Uterus (tissue), 3 donors: ENCODE measurements at regions not wholly inside any gene's neighbourhood (a gene's known extent, or its start where the extent isn't known, plus 50 kb on each side); places are given as distances from the start of the nearest gene placed in this dataset.

ENCODE experiments used
- DNase-seq, 2 donors: peaks; one replicate each; pipeline ENCODE4 v3.0.0-alpha.2; 2019 to 2020
- H3K27ac ChIP-seq, 2 donors: fragments of 200-600 bp; sonication (generic); 1 replicate in 1 of 2; 2 replicates in 1 of 2; pipeline ENCODE4 v1.5.1; 2016 to 2018
- H3K27me3 ChIP-seq, 2 donors: fragments of 200-600 bp; sonication (generic); one replicate each; pipeline ENCODE4 v1.5.1; 2018 to 2019; ENCODE audit warnings: control low read depth in 1 of 2
- H3K36me3 ChIP-seq, 2 donors: fragments of 200-600 bp; sonication (generic); one replicate each; pipeline ENCODE4 v1.5.1; 2019; ENCODE audit warnings: control low read depth in 1 of 2
- H3K4me1 ChIP-seq, 2 donors: fragments of 200-600 bp; sonication (generic); one replicate each; pipeline ENCODE4 v1.5.1; 2018 to 2019; ENCODE audit warnings: control low read depth in 1 of 2
- H3K4me3 ChIP-seq, 2 donors: fragments of 200-600 bp; sonication (generic); 1 replicate in 1 of 2; 2 replicates in 1 of 2; pipeline ENCODE4 v1.5.1; 2018 to 2019; ENCODE audit warnings: mild to moderate bottlenecking in 1 of 2
- H3K9me3 ChIP-seq, 2 donors: fragments of 200-600 bp; sonication (generic); one replicate each; pipeline ENCODE4 v1.5.1; 2019; ENCODE audit warnings: control low read depth in 1 of 2
- POLR2A ChIP-seq, 2 donors: fragments of 450-650 bp; IDR thresholded peaks; one replicate each; pipeline ENCODE4 v1.6.1; 2016; ENCODE audit warnings: antibody characterized with exemption in 2 of 2, mild to moderate bottlenecking in 1 of 2, moderate library complexity in 1 of 2
- intact Hi-C: fragments of 100-400 bp; cut with DNase I; formaldehyde crosslinking; loops from one replicate; pipeline ENCODE4 v1.15.1; 2023; ENCODE audit warnings: low total_unique reads
- TF ChIP-seq, protein P1 (sequence below), 4 experiments: fragments of 200-600 bp in 2 of 4; fragments of 450-650 bp in 2 of 4; sonication (generic) in 2 of 4; IDR thresholded peaks; one replicate each; pipeline ENCODE4 v1.5.1; 2016 to 2019; ENCODE audit warnings: antibody characterized with exemption in 4 of 4, mild to moderate bottlenecking in 2 of 4, moderate library complexity in 1 of 4
- donor health status: DM: yes; HTN: yes; CAD: no.

DNA sequence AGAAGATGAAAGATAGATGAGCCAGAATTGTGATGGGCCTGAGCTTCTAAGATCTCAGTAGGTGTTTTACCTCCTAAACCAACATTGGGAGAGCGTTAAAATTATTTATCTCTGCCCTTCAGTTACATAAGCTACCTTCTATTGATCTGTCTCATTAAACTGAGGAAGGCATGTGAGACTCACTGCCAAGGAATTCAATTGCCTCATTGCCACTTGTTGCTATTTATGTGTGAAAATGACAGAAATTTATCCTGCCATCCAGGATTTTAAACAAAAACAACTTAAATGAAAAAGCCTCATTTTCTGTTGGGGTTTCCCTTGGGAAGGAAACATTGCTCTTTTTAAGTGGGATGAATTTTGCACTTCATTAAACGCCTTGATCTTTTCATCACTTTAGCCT lies 78.7 kb upstream of the RUNX1 start:
- Histone ChIP-seq H3K9me3 (no peaks in the 10 kb centered on the region), H3K36me3 (no peaks in the 10 kb centered on the region), H3K4me3 (no peak overlapping the region), H3K27ac (no peak overlapping the region), H3K4me1 (no peaks in the 10 kb centered on the region), H3K27me3 (no peaks in the 10 kb centered on the region)
- DNase-seq, result no peak
- TF ChIP-seq POLR2A (IDR thresholded peaks at IDR 0.05), result no peak
- TF ChIP-seq, protein P1, sequence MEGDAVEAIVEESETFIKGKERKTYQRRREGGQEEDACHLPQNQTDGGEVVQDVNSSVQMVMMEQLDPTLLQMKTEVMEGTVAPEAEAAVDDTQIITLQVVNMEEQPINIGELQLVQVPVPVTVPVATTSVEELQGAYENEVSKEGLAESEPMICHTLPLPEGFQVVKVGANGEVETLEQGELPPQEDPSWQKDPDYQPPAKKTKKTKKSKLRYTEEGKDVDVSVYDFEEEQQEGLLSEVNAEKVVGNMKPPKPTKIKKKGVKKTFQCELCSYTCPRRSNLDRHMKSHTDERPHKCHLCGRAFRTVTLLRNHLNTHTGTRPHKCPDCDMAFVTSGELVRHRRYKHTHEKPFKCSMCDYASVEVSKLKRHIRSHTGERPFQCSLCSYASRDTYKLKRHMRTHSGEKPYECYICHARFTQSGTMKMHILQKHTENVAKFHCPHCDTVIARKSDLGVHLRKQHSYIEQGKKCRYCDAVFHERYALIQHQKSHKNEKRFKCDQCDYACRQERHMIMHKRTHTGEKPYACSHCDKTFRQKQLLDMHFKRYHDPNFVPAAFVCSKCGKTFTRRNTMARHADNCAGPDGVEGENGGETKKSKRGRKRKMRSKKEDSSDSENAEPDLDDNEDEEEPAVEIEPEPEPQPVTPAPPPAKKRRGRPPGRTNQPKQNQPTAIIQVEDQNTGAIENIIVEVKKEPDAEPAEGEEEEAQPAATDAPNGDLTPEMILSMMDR (IDR thresholded peaks at IDR 0.05), result no peak
- intact Hi-C loops, result no loop called here

- Histone ChIP-seq H3K4me1 (no peaks in the 10 kb centered on the region), H3K9me3 (no peaks in the 10 kb centered on the region), H3K36me3 (no peaks in the 10 kb centered on the region), H3K4me3 (no peak overlapping the region), H3K27me3 (no peaks in the 10 kb centered on the region), H3K27ac (no peak overlapping the region)
- intact Hi-C loops, result no loop called here
- TF ChIP-seq, protein P1 (IDR thresholded peaks at IDR 0.05), result no peak
- no peak for TF ChIP-seq POLR2A (IDR thresholded peaks at IDR 0.05)
- no peak for DNase-seq
These were observed 77.9 kb upstream of the RUNX1 start for GRCh38 chr21:35127026-35127425.

- intact Hi-C loops, result no loop called here
- no peak overlapping the region for H3K4me3 ChIP-seq
- no peaks in the 10 kb centered on the region for H3K36me3 ChIP-seq
- no peak overlapping the region for H3K27ac ChIP-seq
- no peaks in the 10 kb centered on the region for H3K27me3 ChIP-seq
- no peaks in the 10 kb centered on the region for H3K4me1 ChIP-seq
- H3K9me3 ChIP-seq, result no peaks in the 10 kb centered on the region
- DNase-seq, result no peak
- TF ChIP-seq, protein P1 (IDR thresholded peaks at IDR 0.05), result no peak
- no peak for TF ChIP-seq POLR2A (IDR thresholded peaks at IDR 0.05)
These were observed 71.6 kb upstream of the RUNX1 start for GRCh38 chr21:35120631-35121180.

- H3K36me3 ChIP-seq, result no peaks in the 10 kb centered on the region
- no peak overlapping the region for H3K27ac ChIP-seq
- H3K4me3 ChIP-seq, result no peak overlapping the region
- no peaks in the 10 kb centered on the region for H3K9me3 ChIP-seq
- intact Hi-C loops, result no loop called here
- no peak for DNase-seq
- H3K4me1 ChIP-seq, result no peaks in the 10 kb centered on the region
- TF ChIP-seq POLR2A (IDR thresholded peaks at IDR 0.05), result no peak
- TF ChIP-seq, protein P1 (IDR thresholded peaks at IDR 0.05), result no peak
- H3K27me3 ChIP-seq, result no peaks in the 10 kb centered on the region
These were observed 70.5 kb upstream of the RUNX1 start for GRCh38 chr21:35119501-35120047.

DNA sequence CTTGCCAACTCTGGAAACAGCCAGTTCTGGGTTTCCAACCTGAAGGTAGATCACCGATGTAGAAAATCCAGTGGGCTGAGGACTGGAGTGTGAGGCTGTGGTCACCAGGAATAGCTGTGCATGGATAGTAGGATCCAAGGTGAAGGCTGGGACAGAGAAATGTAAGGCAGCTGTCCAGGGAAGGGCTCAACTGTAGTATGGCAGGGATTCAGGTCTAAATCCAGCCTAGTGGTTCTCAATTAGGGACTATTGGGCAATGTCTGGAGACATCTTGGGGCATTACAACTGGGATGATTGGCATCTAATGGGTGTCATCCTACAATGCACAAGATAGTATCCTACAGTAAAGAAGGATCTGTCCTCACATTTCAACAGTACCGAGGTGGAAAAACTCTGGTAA lies 67.7 kb upstream of the RUNX1 start:
- DNase-seq, result no peak
- TF ChIP-seq, protein P1 (IDR thresholded peaks at IDR 0.05), result no peak
- no peak for TF ChIP-seq POLR2A (IDR thresholded peaks at IDR 0.05)
- H3K27me3 ChIP-seq, result no peaks in the 10 kb centered on the region
- H3K4me1 ChIP-seq, result no peaks in the 10 kb centered on the region
- no peaks in the 10 kb centered on the region for H3K36me3 ChIP-seq
- H3K27ac ChIP-seq, result no peak overlapping the region
- intact Hi-C loops, result no loop called here
- H3K4me3 ChIP-seq, result no peak overlapping the region
- no peaks in the 10 kb centered on the region for H3K9me3 ChIP-seq
